GM18505 (cell line): ENCODE measurements at regions not wholly inside any gene's neighbourhood (a gene's known extent, or its start where the extent isn't known, plus 50 kb on each side); places are given as distances from the start of the nearest gene placed in this dataset.

Experiments
- ATAC-seq: cut with Tn5 transposase; IDR thresholded peaks from one replicate; pipeline ENCODE4 v1.9.1; 2021; ENCODE audit not compliant: unreplicated experiment
- POLR2A ChIP-seq: IDR thresholded peaks from 4 replicates; pipeline ENCODE4 v1.6.1; 2011; ENCODE audit warnings: borderline replicate concordance; ENCODE audit not compliant: insufficient read depth, insufficient read length; ENCODE audit errors: extremely low read depth

- no peak for TF ChIP-seq POLR2A
Observed at GRCh38 chr9:89554307-89555035, 50.3 kb upstream of the GADD45G start.

GRCh38 chr9:89553451-89554010 lies 51.3 kb upstream of the GADD45G start:
- no peak for ATAC-seq
- no peak for TF ChIP-seq POLR2A

More at GRCh38 chr9:89554307-89555035, 50.3 kb upstream of the GADD45G start:
- ATAC-seq, result no peak

- ATAC-seq, result no peak
Observed at GRCh38 chr9:89550346-89550927, 52.5 kb upstream of the SEMA4D start.

GRCh38 chr9:89549031-89549644 lies 51.2 kb upstream of the SEMA4D start:
- no peak for TF ChIP-seq POLR2A
- peak; percentile 65 for ATAC-seq

More at GRCh38 chr9:89550346-89550927, 52.5 kb upstream of the SEMA4D start:
- no peak for TF ChIP-seq POLR2A

- no peak for ATAC-seq
- no peak for TF ChIP-seq POLR2A
Observed at GRCh38 chr9:89548071-89548638, 50.2 kb upstream of the SEMA4D start.
